HL-60 (cell line): ENCODE measurements at regions not wholly inside any gene's neighbourhood (a gene's known extent, or its start where the extent isn't known, plus 50 kb on each side); places are given as distances from the start of the nearest gene placed in this dataset.

Experiments used
- DNase-seq, 2 experiments: peaks; one replicate each; pipeline ENCODE4 v3.0.0-alpha.2; 2010 to 2020; ENCODE audit warnings: low read depth in 1 of 2, low spot score in 1 of 2
- H3K27ac ChIP-seq: fragments of 250-450 bp; sonication (Bioruptor Pico); replicated peaks from 2 replicates; pipeline ENCODE4 v1.5.1; 2020; ENCODE audit warnings: mild to moderate bottlenecking, moderate library complexity
- H3K27me3 ChIP-seq: fragments of 250-450 bp; sonication (Bioruptor Pico); 2 replicates; pipeline ENCODE4 v1.5.1; 2021; ENCODE audit warnings: mild to moderate bottlenecking, moderate library complexity; ENCODE audit not compliant: insufficient read depth, poor library complexity, severe bottlenecking
- H3K4me3 ChIP-seq: replicated peaks from 2 replicates; pipeline ENCODE4 v1.5.1; 2011; ENCODE audit warnings: mild to moderate bottlenecking, control low read depth, low read length; ENCODE audit not compliant: insufficient read depth
- CTCF ChIP-seq: IDR thresholded peaks from one replicate; pipeline ENCODE4 v1.5.1; 2011; ENCODE audit warnings: low read length, control low read depth, inconsistent platforms; ENCODE audit not compliant: insufficient read depth
- GABPA ChIP-seq: IDR thresholded peaks from 2 replicates; pipeline ENCODE4 v1.6.1; 2012; ENCODE audit warnings: low read depth
- POLR2AphosphoS5 ChIP-seq: IDR thresholded peaks from 2 replicates; pipeline ENCODE4 v1.6.1; 2012; ENCODE audit warnings: low read depth
- REST ChIP-seq: IDR thresholded peaks from 2 replicates; pipeline ENCODE4 v1.6.1; 2012; ENCODE audit warnings: low read depth; ENCODE audit not compliant: insufficient replicate concordance
- SPI1 ChIP-seq: IDR thresholded peaks from 2 replicates; pipeline ENCODE4 v1.6.1; 2012; ENCODE audit warnings: low read depth, mild to moderate bottlenecking, borderline replicate concordance

- Histone ChIP-seq H3K4me3 (no peak overlapping the region), H3K27me3 (peaks cover 2% of the 10 kb centered on the region), H3K27ac (no peak overlapping the region)
- no peak for TF ChIP-seq SPI1
- no peak for TF ChIP-seq REST
- no peak for TF ChIP-seq CTCF
- no peak for TF ChIP-seq POLR2AphosphoS5
- TF ChIP-seq GABPA, result no peak
- DNase-seq, result no peak
Measured at GRCh38 chr11:15754221-15754620, 602.1 kb downstream of the SOX6 start.

GRCh38 chr11:15757048-15757698, 599.2 kb downstream of the SOX6 start:
- H3K27ac ChIP-seq, result no peak overlapping the region
- H3K4me3 ChIP-seq, result no peak overlapping the region
- no peak for TF ChIP-seq CTCF
- no peak for TF ChIP-seq POLR2AphosphoS5
- TF ChIP-seq GABPA, result no peak
- TF ChIP-seq SPI1, result no peak
- TF ChIP-seq REST, result no peak
- DNase-seq, result no peak
- H3K27me3 ChIP-seq, result peaks cover 2% of the 10 kb centered on the region

GRCh38 chr11:15758857-15759465, 597.4 kb downstream of the SOX6 start:
- no peak overlapping the region for H3K27ac ChIP-seq

More at GRCh38 chr11:15758857-15759465, 597.4 kb downstream of the SOX6 start:
- peaks cover 2% of the 10 kb centered on the region for H3K27me3 ChIP-seq
- no peak for DNase-seq
- no peak for TF ChIP-seq GABPA
- TF ChIP-seq REST, result no peak
- no peak for TF ChIP-seq POLR2AphosphoS5
- TF ChIP-seq CTCF, result no peak
- no peak for TF ChIP-seq SPI1
- H3K4me3 ChIP-seq, result no peak overlapping the region
